GM12864 (cell line): ENCODE measurements at regions not wholly inside any gene's neighbourhood (a gene's known extent, or its start where the extent isn't known, plus 50 kb on each side); places are given as distances from the start of the nearest gene placed in this dataset.

Source experiments
- DNase-seq: peaks from one replicate; pipeline ENCODE4 v3.0.0-alpha.2; 2011; ENCODE audit warnings: low read depth
- H3K4me3 ChIP-seq: 2 replicates; pipeline ENCODE4 v1.5.1; 2011; ENCODE audit warnings: mild to moderate bottlenecking, low read depth, low read length, control low read depth
- CTCF ChIP-seq: IDR thresholded peaks from 2 replicates; pipeline ENCODE4 v1.5.1; 2011; ENCODE audit warnings: low read depth, mild to moderate bottlenecking, moderate library complexity, low read length, control low read depth, inconsistent platforms; ENCODE audit errors: missing control alignments

DNA sequence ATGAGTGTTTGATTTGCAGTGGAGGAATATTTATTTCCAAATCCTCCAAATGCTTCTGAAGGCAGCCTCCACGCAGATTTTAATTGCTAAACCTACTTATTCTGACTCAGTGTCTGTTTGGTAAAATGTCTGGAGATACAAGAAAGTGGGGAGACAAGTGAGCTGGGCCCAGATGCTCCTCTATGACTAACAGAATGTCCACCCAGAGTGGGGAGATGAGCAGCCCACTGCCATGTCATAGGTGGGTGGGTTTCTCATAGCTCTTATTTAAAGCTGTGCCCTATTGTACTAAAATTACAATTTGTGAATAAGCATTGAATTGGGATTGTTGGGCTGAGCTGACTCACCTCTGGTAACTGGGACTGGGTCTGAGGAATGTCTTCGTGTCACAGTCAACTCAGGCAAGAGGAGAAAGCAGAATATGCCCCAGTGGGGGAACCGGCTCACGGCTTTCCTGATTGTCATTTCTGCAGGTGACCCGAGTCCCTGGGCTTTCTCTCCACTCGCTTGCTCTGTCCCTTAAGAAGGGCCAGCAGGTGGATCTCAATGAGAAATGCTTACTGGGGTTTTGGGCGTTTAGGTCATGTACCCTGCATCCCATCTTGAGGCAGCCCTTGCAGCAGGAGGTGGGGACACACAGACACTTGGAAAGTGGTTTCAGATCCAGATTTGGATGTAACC lies 116.3 kb upstream of the SPRED2 start:
- DNase-seq = no peak
- no peak for TF ChIP-seq CTCF
- no peak overlapping the region for H3K4me3 ChIP-seq

DNA sequence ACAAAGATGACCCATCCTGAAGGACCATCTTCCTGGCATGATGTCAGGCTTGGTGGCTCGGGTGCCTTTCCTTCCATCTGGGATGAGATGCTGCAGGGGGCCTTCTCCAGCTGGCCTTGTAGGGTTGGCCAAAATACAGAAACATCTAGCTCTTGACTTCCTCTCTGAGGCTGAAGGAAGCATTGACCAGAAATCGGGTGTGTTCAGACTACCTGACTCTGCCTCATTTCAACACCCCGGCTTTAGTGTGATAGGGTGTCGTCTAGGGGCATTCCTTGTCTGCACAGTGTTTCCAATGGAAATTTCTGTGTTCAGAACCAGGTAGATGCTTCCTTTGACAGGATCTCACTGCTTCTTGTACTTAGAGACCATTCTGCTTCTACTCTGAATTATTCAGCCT lies 115.7 kb upstream of the SPRED2 start:
- H3K4me3 ChIP-seq = no peak overlapping the region
- DNase-seq = no peak
- no peak for TF ChIP-seq CTCF

DNA sequence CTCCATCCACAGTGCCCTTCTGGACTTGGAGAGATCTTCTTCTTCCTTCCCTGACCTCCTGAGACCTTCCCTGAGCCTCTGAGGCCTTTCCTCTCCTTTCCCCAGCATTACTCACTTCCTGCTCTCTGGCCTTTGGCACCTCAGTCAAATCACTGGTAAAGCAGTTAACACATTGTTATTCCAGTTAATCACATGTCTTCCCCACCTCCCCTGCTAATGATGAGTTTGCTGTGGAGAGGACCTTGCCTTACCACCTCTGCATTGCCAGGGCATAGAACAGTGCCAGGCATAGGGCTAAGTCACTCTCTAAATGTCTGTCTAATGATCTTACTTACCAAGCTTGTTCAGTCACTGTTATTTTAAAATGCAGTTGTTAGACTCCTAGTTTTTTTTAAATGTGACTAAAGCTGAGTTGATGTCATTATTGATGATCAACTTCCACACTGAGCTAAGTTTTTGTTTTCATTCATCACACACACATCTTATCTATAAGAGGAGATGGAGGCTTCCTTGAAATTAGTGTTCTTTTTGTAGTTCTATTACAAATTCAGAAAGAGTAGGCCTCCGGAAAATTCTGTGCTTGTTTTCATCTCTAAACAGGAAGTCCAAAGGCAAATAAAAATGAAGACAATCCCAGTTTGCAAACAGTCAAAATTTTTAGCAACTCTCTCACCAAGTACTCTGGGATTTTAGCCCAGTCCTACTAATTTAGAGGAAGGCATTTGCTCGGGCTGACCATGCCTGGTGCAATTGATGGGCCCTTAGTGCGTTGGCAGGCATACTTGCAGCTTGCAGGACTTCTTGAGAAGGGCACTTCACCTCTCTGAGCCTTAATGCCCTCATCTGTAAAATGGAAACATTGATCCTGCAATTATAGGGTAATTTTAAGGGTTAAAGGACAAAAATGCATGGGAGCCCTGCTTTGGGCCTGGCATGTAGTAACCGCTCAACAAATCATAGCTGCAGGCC lies 113.7 kb upstream of the SPRED2 start:
- TF ChIP-seq CTCF = no peak
- DNase-seq = no peak
- no peak overlapping the region for H3K4me3 ChIP-seq

DNA sequence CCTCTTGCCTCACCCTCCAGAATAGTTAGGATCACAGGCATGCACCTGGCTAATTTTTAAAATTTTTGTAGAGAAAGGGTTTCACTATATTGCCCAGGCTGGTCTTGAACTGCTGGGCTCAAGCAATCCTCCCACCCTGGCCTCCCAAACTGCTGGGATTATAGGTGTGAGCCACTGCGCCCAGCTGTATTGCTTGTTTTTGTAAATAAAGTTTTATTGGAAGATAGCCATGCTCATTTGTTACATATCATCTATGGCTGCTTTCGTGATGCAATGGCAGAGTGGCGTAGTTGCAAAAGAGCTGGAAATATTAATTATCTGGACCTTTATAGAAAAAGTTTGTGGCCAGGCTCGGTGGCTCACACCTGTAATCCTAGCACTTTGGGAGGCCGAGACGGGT lies 109.4 kb upstream of the SPRED2 start:
- TF ChIP-seq CTCF = no peak
- no peak overlapping the region for H3K4me3 ChIP-seq
- no peak for DNase-seq

DNA sequence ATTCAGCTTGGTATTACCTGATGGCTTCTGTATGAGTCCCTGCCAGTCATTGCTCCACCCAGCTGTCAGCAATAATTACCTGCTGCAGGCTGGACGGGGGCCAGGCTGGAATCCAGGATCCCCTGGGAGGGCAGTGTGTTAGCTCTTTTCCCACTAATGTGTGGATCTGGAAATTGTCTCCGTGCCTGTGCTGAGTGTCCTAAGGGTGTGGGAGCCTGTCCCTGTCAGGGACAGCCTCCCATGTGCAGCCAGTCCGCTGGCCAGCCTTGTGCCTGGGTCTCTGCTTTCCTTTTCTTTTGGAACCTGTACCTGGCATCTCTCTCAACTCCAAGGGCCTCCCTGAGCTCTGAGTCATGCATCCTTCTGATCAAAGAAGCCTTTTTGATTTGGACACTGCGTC lies 107.2 kb upstream of the SPRED2 start:
- no peak overlapping the region for H3K4me3 ChIP-seq
- TF ChIP-seq CTCF = no peak
- DNase-seq = no peak

DNA sequence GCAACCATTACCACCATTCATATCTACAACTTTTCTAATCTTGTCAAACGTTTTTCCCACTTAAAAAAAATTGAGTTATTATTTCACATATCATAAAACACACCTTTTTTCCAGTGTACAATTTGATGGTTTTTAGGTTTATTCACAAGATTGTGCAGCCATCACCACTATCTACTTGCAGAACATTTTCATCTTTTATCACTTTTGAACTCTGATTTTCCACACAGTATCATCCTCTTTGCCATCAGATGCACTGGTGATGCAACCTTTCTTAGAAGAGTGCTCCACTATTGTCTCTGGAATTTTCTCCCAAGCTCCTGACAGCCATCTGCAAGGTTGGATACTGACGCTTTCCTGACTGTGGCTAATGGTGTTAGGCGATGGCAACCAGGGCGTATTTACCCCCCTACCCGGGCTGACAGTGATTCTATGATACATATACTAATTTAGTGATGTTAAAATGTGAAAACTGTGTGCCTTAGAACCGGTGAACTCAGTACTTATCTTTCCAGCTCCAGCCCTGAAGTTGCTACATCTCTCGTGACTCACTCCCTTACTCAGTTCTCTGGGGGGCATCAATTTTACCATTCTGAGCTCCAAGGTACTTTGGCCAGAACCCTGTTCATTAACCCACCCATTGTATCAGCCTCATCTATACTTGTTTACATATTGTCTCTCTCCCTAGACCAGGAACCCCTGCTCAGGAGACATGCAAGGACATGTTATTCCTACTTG lies 105.4 kb upstream of the SPRED2 start:
- H3K4me3 ChIP-seq = no peak overlapping the region
- no peak for DNase-seq
- TF ChIP-seq CTCF = no peak
